ENCODE measurements at regions not wholly inside any gene's neighbourhood (a gene's known extent, or its start where the extent isn't known, plus 50 kb on each side); places are given as distances from the start of the nearest gene placed in this dataset.

DNA sequence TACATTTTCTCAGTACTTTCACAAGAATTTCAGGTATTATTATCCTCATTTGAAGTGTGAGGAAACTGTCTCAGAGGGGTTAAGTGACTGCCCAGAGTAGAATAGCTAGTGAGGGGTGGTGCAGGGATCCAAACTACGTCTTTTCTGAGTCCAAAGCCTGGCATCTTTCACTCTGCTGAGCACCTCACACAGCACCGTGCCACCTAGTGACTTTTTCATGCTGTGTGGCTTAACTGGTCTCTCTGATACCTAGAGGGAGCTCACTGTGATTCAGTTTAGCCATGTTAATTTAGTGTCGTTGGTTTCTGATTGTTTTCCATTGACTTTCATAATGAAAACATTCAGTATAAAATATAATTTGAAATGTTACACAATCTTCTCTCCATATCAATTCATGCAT lies 91.4 kb upstream of the NLGN1 start:
- TF ChIP-seq, protein P1, sequence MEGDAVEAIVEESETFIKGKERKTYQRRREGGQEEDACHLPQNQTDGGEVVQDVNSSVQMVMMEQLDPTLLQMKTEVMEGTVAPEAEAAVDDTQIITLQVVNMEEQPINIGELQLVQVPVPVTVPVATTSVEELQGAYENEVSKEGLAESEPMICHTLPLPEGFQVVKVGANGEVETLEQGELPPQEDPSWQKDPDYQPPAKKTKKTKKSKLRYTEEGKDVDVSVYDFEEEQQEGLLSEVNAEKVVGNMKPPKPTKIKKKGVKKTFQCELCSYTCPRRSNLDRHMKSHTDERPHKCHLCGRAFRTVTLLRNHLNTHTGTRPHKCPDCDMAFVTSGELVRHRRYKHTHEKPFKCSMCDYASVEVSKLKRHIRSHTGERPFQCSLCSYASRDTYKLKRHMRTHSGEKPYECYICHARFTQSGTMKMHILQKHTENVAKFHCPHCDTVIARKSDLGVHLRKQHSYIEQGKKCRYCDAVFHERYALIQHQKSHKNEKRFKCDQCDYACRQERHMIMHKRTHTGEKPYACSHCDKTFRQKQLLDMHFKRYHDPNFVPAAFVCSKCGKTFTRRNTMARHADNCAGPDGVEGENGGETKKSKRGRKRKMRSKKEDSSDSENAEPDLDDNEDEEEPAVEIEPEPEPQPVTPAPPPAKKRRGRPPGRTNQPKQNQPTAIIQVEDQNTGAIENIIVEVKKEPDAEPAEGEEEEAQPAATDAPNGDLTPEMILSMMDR (IDR thresholded peaks at IDR 0.05) = no peak
- no peak for TF ChIP-seq ZFX (IDR thresholded peaks at IDR 0.05; ENCODE audit: borderline replicate concordance)

Data from 22Rv1 (cell line).